ENCODE measurements at regions not wholly inside any gene's neighbourhood (a gene's known extent, or its start where the extent isn't known, plus 50 kb on each side); places are given as distances from the start of the nearest gene placed in this dataset.

GRCh38 chr2:43128559-43128955 is 97.8 kb downstream of the ZFP36L2 start:
- no peak for TF ChIP-seq CTCF (conservative IDR thresholded peaks at IDR 0.05; ENCODE audit: low read length)
- H3K4me3 ChIP-seq (ENCODE audit: low read length) = no peak overlapping the region
- no peak for DNase-seq (ENCODE audit: low read depth)

GRCh38 chr2:43127941-43128558 is 98.4 kb downstream of the ZFP36L2 start:
- no peak for TF ChIP-seq CTCF (conservative IDR thresholded peaks at IDR 0.05; ENCODE audit: low read length)
- H3K4me3 ChIP-seq (ENCODE audit: low read length) = no peak overlapping the region
- no peak for DNase-seq (ENCODE audit: low read depth)

GRCh38 chr2:43127208-43127940 is 99.0 kb downstream of the ZFP36L2 start:
- peak; percentile 49 for TF ChIP-seq CTCF (conservative IDR thresholded peaks at IDR 0.05; ENCODE audit: low read length)
- no peak overlapping the region for H3K4me3 ChIP-seq (ENCODE audit: low read length)
- DNase-seq (ENCODE audit: low read depth) = peak; percentile 22

GRCh38 chr2:43126817-43127207 is 99.6 kb downstream of the ZFP36L2 start:
- no peak overlapping the region for H3K4me3 ChIP-seq (ENCODE audit: low read length)
- no peak for DNase-seq (ENCODE audit: low read depth)
- no peak for TF ChIP-seq CTCF (conservative IDR thresholded peaks at IDR 0.05; ENCODE audit: low read length)

GRCh38 chr2:43125090-43125998 is 101.1 kb downstream of the ZFP36L2 start:
- DNase-seq (ENCODE audit: low read depth) = no peak
- no peak overlapping the region for H3K4me3 ChIP-seq (ENCODE audit: low read length)
- no peak for TF ChIP-seq CTCF (conservative IDR thresholded peaks at IDR 0.05; ENCODE audit: low read length)

- H3K4me3 ChIP-seq (ENCODE audit: low read length) = no peak overlapping the region
- no peak for TF ChIP-seq CTCF (conservative IDR thresholded peaks at IDR 0.05; ENCODE audit: low read length)
- DNase-seq (ENCODE audit: low read depth) = no peak
These were observed 101.7 kb downstream of the ZFP36L2 start for GRCh38 chr2:43124687-43125057.
